HG03039 (cell line): ENCODE measurements at regions not wholly inside any gene's neighbourhood (a gene's known extent, or its start where the extent isn't known, plus 50 kb on each side); places are given as distances from the start of the nearest gene placed in this dataset.

Source experiments
- ATAC-seq: cut with Tn5 transposase; IDR thresholded peaks from one replicate; pipeline ENCODE4 v1.9.1; 2021; ENCODE audit warnings: mild to moderate bottlenecking, moderate library complexity; ENCODE audit not compliant: unreplicated experiment

DNA sequence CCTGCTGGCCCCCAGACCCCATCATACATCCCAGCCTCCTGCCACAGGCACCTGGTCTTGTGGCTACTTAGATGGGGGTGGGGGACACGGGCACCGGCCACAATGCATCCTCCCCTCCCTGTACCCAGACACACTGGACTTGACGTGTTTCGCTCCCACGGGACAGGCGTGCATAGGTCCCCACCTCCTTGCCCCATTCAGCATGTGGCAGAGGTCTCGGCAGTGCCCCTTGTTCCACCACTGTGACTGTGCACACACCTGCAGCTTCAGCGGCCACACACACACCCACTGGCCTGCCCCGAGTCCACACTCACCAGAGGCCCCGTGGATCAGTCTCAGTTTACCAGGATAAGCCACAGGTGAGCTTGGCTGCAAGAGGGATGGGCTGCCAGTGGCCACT, 109.6 kb downstream of the ENGASE start:
- no peak for ATAC-seq

GRCh38 chr17:79183293-79184158, 108.9 kb downstream of the ENGASE start:
- ATAC-seq = no peak

GRCh38 chr17:79183043-79183292, 108.3 kb downstream of the ENGASE start:
- ATAC-seq = no peak

DNA sequence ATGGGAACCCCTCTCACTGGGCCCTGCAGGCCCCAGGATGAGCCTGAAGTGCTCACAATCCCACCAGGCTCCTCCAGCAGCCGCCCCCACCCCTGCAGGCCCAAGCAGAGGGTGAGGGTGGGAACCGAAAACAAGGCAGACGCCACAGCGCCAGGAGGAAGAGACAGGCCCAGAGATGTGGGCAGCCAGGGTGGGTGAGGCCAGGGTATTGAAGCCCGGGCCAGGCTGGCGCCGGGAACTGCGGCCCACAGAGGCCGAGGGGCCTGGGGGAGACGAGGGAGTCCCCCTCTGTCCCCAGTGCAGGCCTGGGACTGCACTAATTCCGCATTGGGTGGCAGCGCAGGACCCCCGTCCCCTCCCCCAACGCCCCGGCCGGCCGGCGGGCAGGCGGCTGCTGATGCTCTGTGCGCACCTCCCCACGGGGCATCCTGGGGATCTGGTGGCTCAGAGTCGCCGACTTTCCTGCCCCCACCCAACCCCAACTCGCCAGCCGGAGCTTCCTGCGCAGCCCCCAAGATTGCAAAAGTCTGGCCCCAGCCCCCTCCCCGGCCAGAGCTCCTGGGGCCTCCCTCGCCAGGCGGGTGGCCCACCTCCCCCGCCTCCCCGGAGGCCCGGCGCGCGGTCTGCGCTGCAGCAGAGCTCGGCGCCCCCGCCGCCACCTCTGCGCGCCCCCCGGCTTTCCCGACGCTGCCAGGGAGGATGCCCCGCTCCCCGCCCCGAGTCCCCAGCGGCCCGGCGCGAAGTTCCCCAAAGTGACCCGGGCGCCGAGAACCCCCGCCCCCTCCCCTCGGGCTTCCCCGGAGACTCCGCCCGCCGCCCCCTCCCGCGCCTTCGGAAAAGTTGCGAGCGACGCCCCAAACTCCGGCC, 107.8 kb downstream of the ENGASE start:
- no peak for ATAC-seq

- no peak for ATAC-seq
These were observed 105.9 kb downstream of the ENGASE start for GRCh38 chr17:79180358-79181005.

DNA sequence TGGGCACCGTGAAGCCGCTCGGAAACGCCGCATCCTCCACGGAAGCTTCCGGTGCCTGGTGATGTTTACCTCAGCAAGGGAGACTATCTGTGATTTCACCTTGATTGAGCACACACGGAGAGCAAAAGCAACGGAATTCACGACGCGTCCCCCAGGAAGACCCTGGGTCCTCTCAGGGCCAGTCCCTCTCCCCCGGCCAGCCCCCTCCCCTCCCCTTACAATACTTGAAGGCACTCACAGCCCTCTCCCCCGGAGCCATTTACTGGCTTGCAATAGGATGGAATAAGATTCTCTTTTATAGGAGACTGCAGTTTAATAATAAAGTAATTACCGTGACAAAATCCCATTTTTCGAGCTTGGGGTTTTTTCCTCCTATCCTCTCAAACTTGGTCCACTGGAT, 104.7 kb downstream of the ENGASE start:
- ATAC-seq = no peak

- ATAC-seq = no peak
These were observed 103.3 kb downstream of the ENGASE start for GRCh38 chr17:79177877-79178276.

GRCh38 chr17:79176792-79177601, 102.4 kb downstream of the ENGASE start:
- ATAC-seq = no peak

DNA sequence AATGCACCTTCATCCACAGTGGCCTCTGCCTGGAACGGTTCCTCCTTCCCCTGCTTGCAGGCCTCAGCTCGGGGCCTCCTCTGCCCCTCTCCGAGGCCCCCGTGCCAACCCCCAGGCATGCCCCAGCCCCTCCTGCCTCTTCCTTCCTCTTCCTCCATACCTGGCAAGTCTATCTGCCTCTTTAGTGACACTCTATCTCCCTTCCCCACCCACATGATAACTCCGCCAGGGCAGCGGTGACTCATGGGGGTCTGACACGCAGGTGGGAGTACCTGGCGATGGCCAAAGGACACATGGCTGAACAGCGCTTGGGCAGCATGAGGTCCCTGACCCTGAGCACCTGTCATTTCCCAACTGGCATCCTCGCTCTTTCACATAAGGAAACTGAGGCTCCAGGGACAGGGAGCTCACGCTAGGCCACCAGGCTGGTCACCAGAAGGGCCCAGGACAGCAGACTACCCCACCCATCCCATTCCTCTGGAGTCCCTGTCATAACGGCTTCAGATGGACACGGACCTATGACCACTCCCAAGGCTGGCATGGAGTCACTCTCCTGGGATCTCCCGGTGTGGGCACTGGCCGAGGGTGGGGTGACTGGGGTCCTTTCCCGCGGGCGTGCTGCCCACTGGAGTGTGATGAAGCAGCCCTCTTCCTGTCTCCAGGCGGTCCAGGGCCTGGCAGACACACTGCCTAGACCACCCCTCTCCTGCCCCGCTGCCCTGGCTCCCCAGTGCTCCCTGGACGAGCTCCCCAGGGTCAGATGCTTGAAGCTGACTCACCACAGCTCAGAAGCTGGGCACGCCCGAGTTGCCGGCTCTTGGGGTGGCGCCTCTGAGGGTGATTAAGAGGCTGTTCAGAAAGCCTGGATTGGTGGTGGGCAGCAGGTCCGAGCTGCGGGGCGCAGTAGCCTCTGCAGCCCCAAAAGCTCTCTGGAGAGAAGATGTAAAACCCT, 100.6 kb downstream of the ENGASE start:
- ATAC-seq = no peak

DNA sequence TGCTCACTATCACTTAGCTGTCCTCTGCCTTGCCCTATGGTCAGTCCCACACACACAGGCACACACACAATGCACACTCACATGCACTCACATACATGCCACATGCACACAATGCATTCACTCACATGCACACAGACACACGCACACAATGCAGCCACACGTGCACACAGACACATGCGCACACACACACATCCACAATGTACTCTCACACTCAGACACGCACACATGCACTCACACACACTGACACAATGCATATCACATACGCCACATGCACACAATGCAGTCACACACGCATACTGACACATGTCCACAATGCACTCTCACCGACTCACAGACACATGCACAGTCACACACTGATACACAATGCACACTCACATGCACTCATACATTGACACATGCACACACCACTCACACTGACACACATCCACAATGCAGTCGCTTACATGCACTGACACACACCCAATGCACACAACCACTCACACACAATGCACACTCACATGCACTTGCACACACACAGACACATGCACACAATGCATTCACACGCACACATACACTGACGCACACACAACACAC, 99.7 kb downstream of the ENGASE start:
- no peak for ATAC-seq

DNA sequence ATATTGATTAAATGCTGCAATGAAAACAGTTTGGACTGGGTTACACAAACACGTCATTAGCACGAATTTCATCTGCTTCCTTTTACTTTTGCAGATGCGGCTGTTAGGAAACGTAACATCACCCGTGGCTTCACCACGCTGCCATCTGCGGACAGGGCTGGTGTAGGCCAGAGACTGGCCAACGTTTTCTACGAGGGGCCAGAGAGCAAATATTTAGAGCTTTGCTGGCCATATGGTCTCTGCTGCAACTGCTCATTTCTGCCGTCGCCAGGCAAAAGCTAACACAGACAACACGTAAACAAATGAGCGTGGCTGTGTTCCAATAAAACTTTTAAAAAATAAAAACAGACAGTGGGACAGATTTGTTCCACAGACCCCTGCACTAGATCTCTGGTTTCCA, 96.6 kb downstream of the ENGASE start:
- no peak for ATAC-seq

DNA sequence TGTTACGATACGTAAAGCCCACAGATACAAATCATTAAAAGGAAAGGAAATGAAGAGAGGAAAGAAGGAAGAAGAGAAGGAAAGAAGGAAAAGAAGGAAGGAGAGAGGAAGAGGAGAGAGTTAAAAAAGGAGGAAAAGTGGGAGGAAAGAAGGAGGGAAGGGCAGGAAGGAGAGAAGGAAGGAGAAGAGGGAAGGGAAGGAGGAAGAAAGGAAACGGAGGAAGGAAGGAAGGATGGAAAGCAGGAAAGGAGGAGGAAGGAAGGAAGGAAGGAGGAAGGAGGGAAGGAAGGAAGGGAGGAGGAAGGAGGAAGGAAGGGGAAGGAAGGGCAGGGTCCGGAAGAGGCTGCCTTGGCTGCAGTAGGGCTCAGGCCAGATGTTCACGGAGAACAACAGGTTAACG, 95.2 kb downstream of the ENGASE start:
- ATAC-seq = no peak

- ATAC-seq = no peak
These were observed 94.7 kb downstream of the ENGASE start for GRCh38 chr17:79169366-79169765.

DNA sequence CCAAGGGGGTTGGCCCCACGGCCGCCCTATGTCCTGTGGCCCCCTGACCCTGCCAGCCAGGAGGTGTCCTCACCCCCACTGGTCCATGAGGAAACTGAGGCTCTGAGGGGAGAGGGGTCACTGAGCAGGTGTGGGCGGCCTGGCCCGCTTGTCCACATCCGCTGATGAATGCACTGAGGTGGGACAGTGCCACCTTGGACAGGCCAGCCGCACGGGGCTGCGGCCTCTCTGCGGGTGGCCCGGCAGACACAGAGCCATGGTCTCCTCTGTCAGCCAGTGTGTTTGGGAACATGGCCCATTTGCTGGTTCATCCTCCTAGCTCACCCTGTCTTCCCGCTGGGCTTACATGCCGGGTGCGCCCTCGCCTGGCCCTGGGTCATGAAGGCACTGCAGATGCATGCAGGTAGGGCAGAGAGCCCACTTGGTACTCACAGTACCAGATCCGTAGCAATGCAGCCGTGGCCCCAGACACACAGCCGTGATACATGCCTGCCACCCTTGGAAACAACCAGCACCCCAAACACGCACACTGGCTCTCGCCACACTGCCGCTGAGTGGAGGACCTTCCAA, 93.9 kb downstream of the ENGASE start:
- no peak for ATAC-seq

GRCh38 chr17:79167486-79167885, 92.9 kb downstream of the ENGASE start:
- ATAC-seq = no peak

DNA sequence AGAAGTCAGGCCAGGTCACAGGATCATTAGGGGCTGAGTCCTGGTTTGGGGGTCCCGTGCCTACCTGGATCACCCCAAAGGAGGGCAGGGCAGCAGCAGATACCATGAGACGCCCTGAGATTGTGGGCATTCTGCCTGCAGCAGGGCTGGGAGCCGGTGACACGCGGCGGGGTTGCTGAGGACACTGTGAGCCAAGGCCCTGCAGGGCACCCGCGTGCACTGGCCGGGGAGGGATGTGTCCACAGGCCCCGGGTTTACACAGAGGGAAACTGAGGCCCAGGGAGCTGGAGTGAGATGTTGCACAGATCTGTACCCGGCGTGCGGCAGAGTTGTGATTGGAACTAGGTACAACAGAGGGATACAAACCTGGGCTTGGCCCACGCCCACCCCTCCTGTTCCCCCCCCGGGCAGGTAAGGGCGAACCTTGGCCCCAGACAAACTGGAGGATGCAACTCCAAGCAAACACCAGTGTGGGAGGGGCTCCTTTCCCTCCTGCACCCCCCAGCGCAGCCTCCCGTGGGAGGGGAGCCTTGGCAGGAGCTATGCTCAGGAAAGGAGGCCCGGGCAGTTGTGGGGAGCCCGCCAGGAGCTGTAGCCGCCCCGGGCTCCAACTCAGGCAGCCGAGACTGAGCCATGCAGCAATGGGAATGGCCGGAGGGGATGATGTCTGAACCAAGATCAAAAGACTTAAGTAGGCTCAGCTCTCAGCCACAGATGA, 91.3 kb downstream of the ENGASE start:
- no peak for ATAC-seq

- ATAC-seq = no peak
These were observed 90.5 kb downstream of the ENGASE start for GRCh38 chr17:79164913-79165695.

DNA sequence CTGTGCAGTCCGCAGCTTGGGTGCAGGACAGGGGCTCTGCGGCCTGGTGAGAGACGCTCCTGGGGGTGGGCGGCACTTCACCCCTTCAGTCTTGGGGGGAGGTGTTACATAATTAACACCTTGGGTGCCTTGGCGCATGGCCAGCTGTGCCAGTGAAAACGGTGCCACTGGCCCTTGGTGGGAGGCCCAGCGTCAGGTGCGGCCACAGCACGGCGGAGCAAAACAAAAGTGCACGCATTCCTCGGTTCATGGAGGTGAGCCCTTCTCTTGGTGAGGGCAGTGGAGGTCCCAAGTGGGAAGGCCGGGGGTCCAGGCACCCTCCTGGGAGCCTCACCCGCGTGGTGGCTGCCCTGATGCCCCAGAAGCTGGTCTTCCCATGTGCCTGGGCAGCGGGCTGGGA, 89.8 kb downstream of the ENGASE start:
- ATAC-seq = no peak
